OCI-LY1 (cell line): ENCODE measurements at regions not wholly inside any gene's neighbourhood (a gene's known extent, or its start where the extent isn't known, plus 50 kb on each side); places are given as distances from the start of the nearest gene placed in this dataset.

ENCODE experiments used
- EZH2 ChIP-seq: fragments of 200-600 bp; sonication (generic), shearing (Covaris generic); IDR thresholded peaks from 2 replicates; pipeline ENCODE4 v1.8.0; 2017; ENCODE audit warnings: borderline replicate concordance, mixed run types, mild to moderate bottlenecking, antibody characterized with exemption, low read length, moderate library complexity, mixed read lengths
- TF ChIP-seq, protein P1 (sequence below): fragments of 200-600 bp; sonication (generic), shearing (Covaris generic); IDR thresholded peaks from 2 replicates; pipeline ENCODE4 v1.5.1; 2017; ENCODE audit warnings: mild to moderate bottlenecking, antibody characterized with exemption, low read length, moderate library complexity, mixed read lengths

DNA sequence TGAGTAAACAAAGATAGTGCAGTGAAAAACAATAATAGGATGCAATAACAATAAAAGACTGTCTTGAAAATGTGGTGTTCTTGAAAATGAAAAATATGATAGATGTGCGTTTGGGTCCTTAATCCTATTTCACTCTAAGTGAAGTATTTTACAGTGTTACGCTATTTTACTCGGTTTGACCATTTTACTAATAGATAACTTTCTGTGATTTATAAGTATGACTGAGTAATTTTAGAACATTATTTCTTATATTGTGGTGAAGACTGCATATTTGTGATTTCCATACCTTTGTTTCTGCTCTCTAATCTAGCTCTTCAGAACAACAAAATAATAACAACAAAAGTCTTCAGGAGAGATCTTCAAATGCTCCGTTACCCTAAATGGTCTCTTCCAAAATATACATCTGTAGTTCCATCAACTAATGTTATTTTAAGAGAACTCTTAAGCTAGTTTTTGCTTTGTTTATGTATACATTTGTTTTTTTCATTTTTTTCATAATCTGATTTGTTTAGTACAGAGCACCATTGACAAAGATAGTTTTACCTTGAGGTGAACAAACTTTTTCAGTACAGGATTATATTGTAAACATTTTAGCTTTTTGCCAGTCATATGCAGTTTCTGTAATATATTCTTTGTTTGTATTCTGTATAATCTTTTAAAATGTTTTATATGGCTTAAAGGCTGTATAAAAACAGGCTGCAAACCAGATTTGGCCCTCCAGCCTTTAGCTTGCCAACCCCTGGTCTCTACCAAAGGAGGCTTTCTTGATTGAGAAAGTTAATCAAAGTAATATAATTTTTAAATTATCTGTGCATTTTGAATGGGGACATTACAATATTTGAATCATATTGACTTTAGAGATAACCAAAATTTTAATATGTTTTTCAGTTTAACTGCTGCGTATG, 1572.7 kb upstream of the PRR20A start:
- TF ChIP-seq, protein P1, sequence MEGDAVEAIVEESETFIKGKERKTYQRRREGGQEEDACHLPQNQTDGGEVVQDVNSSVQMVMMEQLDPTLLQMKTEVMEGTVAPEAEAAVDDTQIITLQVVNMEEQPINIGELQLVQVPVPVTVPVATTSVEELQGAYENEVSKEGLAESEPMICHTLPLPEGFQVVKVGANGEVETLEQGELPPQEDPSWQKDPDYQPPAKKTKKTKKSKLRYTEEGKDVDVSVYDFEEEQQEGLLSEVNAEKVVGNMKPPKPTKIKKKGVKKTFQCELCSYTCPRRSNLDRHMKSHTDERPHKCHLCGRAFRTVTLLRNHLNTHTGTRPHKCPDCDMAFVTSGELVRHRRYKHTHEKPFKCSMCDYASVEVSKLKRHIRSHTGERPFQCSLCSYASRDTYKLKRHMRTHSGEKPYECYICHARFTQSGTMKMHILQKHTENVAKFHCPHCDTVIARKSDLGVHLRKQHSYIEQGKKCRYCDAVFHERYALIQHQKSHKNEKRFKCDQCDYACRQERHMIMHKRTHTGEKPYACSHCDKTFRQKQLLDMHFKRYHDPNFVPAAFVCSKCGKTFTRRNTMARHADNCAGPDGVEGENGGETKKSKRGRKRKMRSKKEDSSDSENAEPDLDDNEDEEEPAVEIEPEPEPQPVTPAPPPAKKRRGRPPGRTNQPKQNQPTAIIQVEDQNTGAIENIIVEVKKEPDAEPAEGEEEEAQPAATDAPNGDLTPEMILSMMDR, result no peak
- no peak for TF ChIP-seq EZH2
